K562 (cell line): ENCODE measurements at regions not wholly inside any gene's neighbourhood (a gene's known extent, or its start where the extent isn't known, plus 50 kb on each side); places are given as distances from the start of the nearest gene placed in this dataset.
"Not testable (repeated sequence)": the region's sequence is repeated elsewhere in the genome, so short reads cannot be mapped to it uniquely, and the experiment has no call there.

Source experiments
- ATAC-seq: fragments of 200-7000 bp; cut with Tn5 transposase; 3 replicates; pipeline ENCODE4 v1.9.1; 2020; ENCODE audit warnings: moderate library complexity
- BruUV-seq: library from RNA; stranded (reverse); fragments of 400-500 nt; replicated peaks from 2 replicates; lab custom pipeline; 2021; lab: Mats Ljungman, UMichigan
- CTCF ChIA-PET: fragments of 300-600 bp; formaldehyde crosslinking; extraction: SDS; loops from one replicate; lab custom pipeline; 2021; ENCODE audit warnings: low intra/inter-chr PET ratio; lab: Yijun Ruan, JAX
- POLR2A ChIA-PET: fragments of 300-600, 350-650 bp; sonication (Branson Sonifier 250); formaldehyde crosslinking; extraction: SDS; loops from one replicate; lab custom pipeline; 2021; ENCODE audit warnings: antibody characterized with exemption, inconsistent platforms; lab: Yijun Ruan, JAX
- DNase-seq, 4 experiments: peaks; one replicate each; pipeline versions ENCODE4 v3.0.0 to v3.0.0-alpha.2; 2011 to 2018; ENCODE audit warnings: low spot score in 3 of 4, mixed read lengths in 3 of 4; ENCODE audit errors: extremely low read depth in 1 of 4
- FAIRE-seq: peaks from 2 replicates; lab custom pipeline; 2011; peaks lifted over from hg19 to GRCh38; lab: Jason Lieb, UNC
- H2AFZ ChIP-seq: 2 replicates; pipeline ENCODE4 v1.6.0; 2011; ENCODE audit warnings: low read depth, low read length, control low read depth, inconsistent platforms
- H3K27ac ChIP-seq: fragments of 200-600 bp; 3 replicates; pipeline ENCODE4 v1.8.0; 2011; ENCODE audit warnings: low read depth, mild to moderate bottlenecking, control low read depth, inconsistent platforms, low read length, moderate library complexity, mixed read lengths; ENCODE audit errors: extremely low read depth
- H3K27me3 ChIP-seq, 2 experiments: fragments of 300-600 bp in 1 of 2; 2 replicates in 1 of 2; 3 replicates in 1 of 2; pipeline versions ENCODE4 v1.6.0 to v1.8.0; 2011; ENCODE audit warnings: inconsistent platforms in 2 of 2, low read length in 2 of 2, mild to moderate bottlenecking in 1 of 2, mixed read lengths in 1 of 2, moderate library complexity in 1 of 2; ENCODE audit not compliant: control insufficient read depth in 2 of 2, insufficient read depth in 2 of 2
- H3K36me3 ChIP-seq: fragments of 300-600 bp; 3 replicates; pipeline ENCODE4 v1.8.0; 2011; ENCODE audit warnings: mild to moderate bottlenecking, low read length, inconsistent platforms; ENCODE audit not compliant: control insufficient read depth, insufficient read depth
- H3K4me1 ChIP-seq, 2 experiments: fragments of 200-600 bp in 1 of 2; replicated peaks in 1 of 2; 2 replicates in 1 of 2; 3 replicates in 1 of 2; pipeline versions ENCODE4 v1.5.1 to v1.8.0; 2011; ENCODE audit warnings: inconsistent platforms in 2 of 2, low read length in 2 of 2, mild to moderate bottlenecking in 1 of 2, mixed read lengths in 1 of 2, moderate library complexity in 1 of 2; ENCODE audit not compliant: control insufficient read depth in 2 of 2, insufficient read depth in 2 of 2
- H3K4me2 ChIP-seq: 2 replicates; pipeline ENCODE4 v1.6.1; 2011; ENCODE audit warnings: low read length, control low read depth, inconsistent platforms, mixed read lengths; ENCODE audit not compliant: insufficient read depth
- H3K4me3 ChIP-seq: fragments of 200-600 bp; sonication (generic), shearing (Covaris generic); 2 replicates; pipeline ENCODE4 v1.5.1; 2016; ENCODE audit warnings: control low read depth, inconsistent platforms
- H3K79me2 ChIP-seq: fragments of 200-600 bp; 3 replicates; pipeline ENCODE4 v1.8.0; 2011; ENCODE audit warnings: low read length, inconsistent platforms; ENCODE audit not compliant: control insufficient read depth, insufficient read depth
- H3K9ac ChIP-seq, 2 experiments: 2 replicates each; pipeline versions ENCODE4 v1.6.0 to v1.6.1; 2011; ENCODE audit warnings: low read depth in 2 of 2, low read length in 2 of 2, control low read depth in 1 of 2, inconsistent platforms in 1 of 2, mild to moderate bottlenecking in 1 of 2, mixed read lengths in 1 of 2; ENCODE audit not compliant: insufficient read depth in 1 of 2
- H3K9me1 ChIP-seq: one replicate; pipeline ENCODE4 v1.6.0; 2011; ENCODE audit warnings: inconsistent platforms, mild to moderate bottlenecking, low read length, moderate library complexity; ENCODE audit not compliant: control insufficient read depth, insufficient read depth
- H3K9me3 ChIP-seq: replicated peaks from 2 replicates; pipeline ENCODE4 v1.5.1; 2011; ENCODE audit warnings: low read depth, low read length, inconsistent platforms; ENCODE audit not compliant: control insufficient read depth, insufficient read depth
- H4K20me1 ChIP-seq: replicated peaks from 2 replicates; pipeline ENCODE4 v1.6.1; 2011; ENCODE audit warnings: low read length, inconsistent platforms, mixed read lengths; ENCODE audit not compliant: control insufficient read depth, insufficient read depth
- CTCF ChIP-seq, 3 experiments: IDR thresholded peaks in 2 of 3; conservative IDR thresholded peaks in 1 of 3; 2 replicates each; pipeline ENCODE4 v1.5.1; 2011 to 2012; ENCODE audit warnings: low read length in 3 of 3, mild to moderate bottlenecking in 3 of 3, control low read depth in 2 of 3, improper control_type of control experiment in 1 of 3, inconsistent platforms in 1 of 3, low read depth in 1 of 3, mixed read lengths in 1 of 3, moderate library complexity in 1 of 3; ENCODE audit not compliant: insufficient read depth in 2 of 3
- RAD21 ChIP-seq, 2 experiments: fragments of 250-450 bp in 1 of 2; fragments of 450-650 bp in 1 of 2; sonication (Bioruptor Pico) in 1 of 2; formaldehyde crosslinking in 1 of 2; IDR thresholded peaks in 1 of 2; conservative IDR thresholded peaks in 1 of 2; 2 replicates each; pipeline versions ENCODE4 v1.4.0 to v1.8.0; 2020 to 2022; ENCODE audit warnings: mild to moderate bottlenecking in 2 of 2, moderate library complexity in 1 of 2
- REST ChIP-seq, 2 experiments: fragments of 450-650 bp; formaldehyde crosslinking in 1 of 2; IDR thresholded peaks; 2 replicates each; pipeline versions ENCODE4 v1.4.0 to v1.6.1; 2014 to 2020; ENCODE audit warnings: mild to moderate bottlenecking in 2 of 2, borderline replicate concordance in 1 of 2, low read depth in 1 of 2
- WGBS: fragments of 100-300 bp; shearing (Covaris generic); methylation state at CpG from one replicate; pipeline ENCODE4 v1.1.6; 2016; ENCODE audit warnings: low coverage, mixed read lengths; ENCODE audit not compliant: insufficient coverage; ENCODE audit errors: missing lambda C conversion rate; 5-methylcytosine and 5-hydroxymethylcytosine counted together
- in situ Hi-C: fragments of 300-500 bp; cut with MboI; formaldehyde crosslinking; loops from 4 replicates; pipeline ENCODE4 v1.15.0; 2018; ENCODE audit warnings: inconsistent platforms, mixed read lengths
- intact Hi-C: fragments of 100-400 bp; cut with micrococcal nuclease; formaldehyde crosslinking; loops from 2 replicates; pipeline ENCODE4 v1.14.2; 2022

- H3K27ac ChIP-seq, POLR2A ChIA-PET, ATAC-seq, H2AFZ ChIP-seq, H3K9ac ChIP-seq, H3K27me3 ChIP-seq, BruUV-seq, H3K4me2 ChIP-seq, H3K9me3 ChIP-seq, H3K4me3 ChIP-seq, H3K79me2 ChIP-seq, DNase-seq, FAIRE-seq, H3K4me1 ChIP-seq, H3K9me1 ChIP-seq, H3K36me3 ChIP-seq, H4K20me1 ChIP-seq: not testable (repeated sequence)
- in situ Hi-C loops: loop anchor here (5.0 to 10.0 kb wide), 2 partner anchors 110 to 1068 kb away; no protein-coding TSS in a partner anchor
- intact Hi-C loops: loop anchor here (5.0 to 10.0 kb wide), 2 partner anchors 570 to 1068 kb away; no protein-coding TSS in a partner anchor
- 0% methylated on average over 3 of the region's 10 CpGs for WGBS
- CTCF ChIA-PET: interaction anchor here (2.6 kb wide), 1 partner anchor 109 kb away, joined by 20 read pairs; no protein-coding TSS in a partner anchor
Measured at GRCh38 chr13:25004489-25004888, 91.4 kb upstream of the PABPC3 start.

- H3K4me3 ChIP-seq; H3K36me3 ChIP-seq; POLR2A ChIA-PET; H3K9me3 ChIP-seq; H3K9ac ChIP-seq; H2AFZ ChIP-seq; BruUV-seq; H3K4me2 ChIP-seq; H3K79me2 ChIP-seq; H3K4me1 ChIP-seq; H4K20me1 ChIP-seq; H3K27ac ChIP-seq; H3K9me1 ChIP-seq; H3K27me3 ChIP-seq; TF ChIP-seq REST (CRISPR knock-in tag; IDR thresholded peaks at IDR 0.05; ENCODE audit: low read depth): not testable (repeated sequence)
- ATAC-seq: peak; percentile 89
- peak; percentile 88 for FAIRE-seq
- intact Hi-C loops: loop anchor here (1.0 to 10.0 kb wide), 3 partner anchors 32 to 570 kb away; no protein-coding TSS in a partner anchor
- CTCF ChIA-PET: interaction anchor here (0.8 to 2.6 kb wide), 2 partner anchors 31 to 109 kb away, joined by 3 to 20 read pairs; no protein-coding TSS in a partner anchor
- in situ Hi-C loops: loop anchor here (10.0 kb wide), 1 partner anchor 110 kb away; no protein-coding TSS in a partner anchor
- DNase-seq: peak; percentile 11 to 26 (median 20)
- WGBS: 0% methylated on average over 2 of the region's 5 CpGs
- TF ChIP-seq RAD21 (CRISPR knock-in tag; conservative IDR thresholded peaks at IDR 0.05 in 1 of 2, IDR thresholded peaks at IDR 0.05 in 1 of 2): peak; percentile 45 to 67
- peak; percentile 65 for TF ChIP-seq REST (IDR thresholded peaks at IDR 0.05; ENCODE audit: borderline replicate concordance)
- peak in 2 of 3 experiments; percentile 16 to 48; a peak in 3 of 6 replicates for TF ChIP-seq CTCF (IDR thresholded peaks at IDR 0.05 in 2 of 3, conservative IDR thresholded peaks at IDR 0.05 in 1 of 3; ENCODE audit: insufficient read depth in 2 of 3, low read depth in 1 of 3, low read length in 3 of 3)
Measured at GRCh38 chr13:25005050-25005497, 90.9 kb upstream of the PABPC3 start.
